GM18507 (cell line): ENCODE measurements at regions not wholly inside any gene's neighbourhood (a gene's known extent, or its start where the extent isn't known, plus 50 kb on each side); places are given as distances from the start of the nearest gene placed in this dataset.

ENCODE experiments used
- DNase-seq: peaks from one replicate; pipeline ENCODE4 v3.0.0; 2011; ENCODE audit warnings: low read depth; ENCODE audit not compliant: insufficient read length; ENCODE audit errors: extremely low spot score
- FAIRE-seq: peaks from 2 replicates; lab custom pipeline; 2011; peaks lifted over from hg19 to GRCh38; lab: Jason Lieb, UNC

- DNase-seq (no peak), FAIRE-seq (no peak)
Observed at GRCh38 chr3:44098656-44099415, 142.8 kb upstream of the TOPAZ1 start.

- DNase-seq (no peak), FAIRE-seq (no peak)
Observed at GRCh38 chr3:44099566-44100297, 142.0 kb upstream of the TOPAZ1 start.

GRCh38 chr3:44100298-44100695 is 141.4 kb upstream of the TOPAZ1 start:
- no peak for FAIRE-seq
- no peak for DNase-seq

- FAIRE-seq = no peak
- no peak for DNase-seq
Observed at GRCh38 chr3:44104043-44104442, 137.6 kb upstream of the TOPAZ1 start.

GRCh38 chr3:44104668-44105321 is 136.9 kb upstream of the TOPAZ1 start:
- FAIRE-seq (peak; percentile 48), DNase-seq (peak; percentile 48)

- FAIRE-seq (no peak), DNase-seq (no peak)
Observed at GRCh38 chr3:44105571-44105970, 136.1 kb upstream of the TOPAZ1 start.

- no peak for FAIRE-seq
- no peak for DNase-seq
Observed at GRCh38 chr3:44106756-44107155, 134.9 kb upstream of the TOPAZ1 start.

GRCh38 chr3:44108481-44108880 is 133.2 kb upstream of the TOPAZ1 start:
- DNase-seq (no peak), FAIRE-seq (no peak)

- DNase-seq (no peak), FAIRE-seq (no peak)
Observed at GRCh38 chr3:44109771-44110361, 131.8 kb upstream of the TOPAZ1 start.

- FAIRE-seq (no peak), DNase-seq (no peak)
Observed at GRCh38 chr3:44110648-44111047, 131.0 kb upstream of the TOPAZ1 start.

GRCh38 chr3:44111482-44111881 is 130.2 kb upstream of the TOPAZ1 start:
- DNase-seq (no peak), FAIRE-seq (no peak)

- DNase-seq (peak; percentile 32), FAIRE-seq (peak; percentile 39)
Observed at GRCh38 chr3:44114142-44114541, 127.5 kb upstream of the TOPAZ1 start.

GRCh38 chr3:44117239-44117638 is 124.4 kb upstream of the TOPAZ1 start:
- FAIRE-seq (no peak), DNase-seq (no peak)

- DNase-seq (no peak), FAIRE-seq (no peak)
Observed at GRCh38 chr3:44117736-44118135, 124.0 kb upstream of the TOPAZ1 start.

GRCh38 chr3:44120721-44121582 is 120.7 kb upstream of the TOPAZ1 start:
- DNase-seq (no peak), FAIRE-seq (no peak)

- DNase-seq (no peak), FAIRE-seq (no peak)
Observed at GRCh38 chr3:44125246-44125645, 116.4 kb upstream of the TOPAZ1 start.

GRCh38 chr3:44125882-44126281 is 115.8 kb upstream of the TOPAZ1 start:
- no peak for FAIRE-seq

GRCh38 chr3:44128057-44128775 is 113.5 kb upstream of the TOPAZ1 start:
- no peak for FAIRE-seq
- DNase-seq = no peak

More at GRCh38 chr3:44125882-44126281, 115.8 kb upstream of the TOPAZ1 start:
- no peak for DNase-seq

GRCh38 chr3:44130249-44130648 is 111.4 kb upstream of the TOPAZ1 start:
- DNase-seq (no peak), FAIRE-seq (no peak)
